ENCODE measurements at regions not wholly inside any gene's neighbourhood (a gene's known extent, or its start where the extent isn't known, plus 50 kb on each side); places are given as distances from the start of the nearest gene placed in this dataset.

DNA sequence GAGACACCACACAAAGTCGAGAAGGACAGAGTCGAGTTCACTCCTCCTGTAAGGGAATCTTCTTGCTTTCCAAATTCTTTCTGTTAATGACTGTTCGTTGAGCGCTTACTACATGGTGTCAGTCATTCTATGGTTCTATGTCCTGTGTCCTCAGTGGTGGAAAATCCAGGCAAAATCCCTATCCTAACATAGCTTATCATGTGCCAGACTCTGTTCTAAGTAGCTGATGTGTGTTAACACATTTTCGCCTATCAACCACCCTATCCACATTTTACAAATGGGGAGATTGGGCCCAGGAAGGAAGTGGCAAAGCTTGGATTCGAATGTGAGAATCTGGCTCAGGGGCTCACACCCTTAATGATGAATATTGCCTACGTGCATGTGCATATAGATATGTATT lies 280.1 kb downstream of the GATA3 start:
- no peaks in the 10 kb centered on the region for H3K9me3 ChIP-seq (ENCODE audit: low read length)
- no peak overlapping the region for H3K4me3 ChIP-seq (ENCODE audit: low read depth, low read length, poor library complexity, severe bottlenecking)
- H3K4me2 ChIP-seq (ENCODE audit: low read length): no peak overlapping the region
- TF ChIP-seq CTCF (IDR thresholded peaks at IDR 0.05; ENCODE audit: low read length): no peak
- TF ChIP-seq EZH2 (IDR thresholded peaks at IDR 0.05; ENCODE audit: borderline replicate concordance, low read length): no peak
- no peak overlapping the region for H2AFZ ChIP-seq (ENCODE audit: low read length)
- no peaks in the 10 kb centered on the region for H3K36me3 ChIP-seq (ENCODE audit: insufficient read depth, low read length)
- no peak overlapping the region for H3K27ac ChIP-seq (ENCODE audit: low read depth, low read length, poor library complexity, severe bottlenecking)
- H3K9me2 ChIP-seq (ENCODE audit: low read depth, low read length): no peaks in the 10 kb centered on the region
- no peaks in the 10 kb centered on the region for H3K27me3 ChIP-seq (ENCODE audit: insufficient read depth, low read length)
- no peaks in the 10 kb centered on the region for H3K4me1 ChIP-seq (ENCODE audit: insufficient read depth, low read length, severe bottlenecking)
- no peaks in the 10 kb centered on the region for H4K20me1 ChIP-seq (ENCODE audit: insufficient read depth, low read length)
- no peaks in the 10 kb centered on the region for H3F3A ChIP-seq (ENCODE audit: insufficient read depth, low read length)
- H3K9ac ChIP-seq (ENCODE audit: low read length): no peak overlapping the region
- H3K79me2 ChIP-seq (ENCODE audit: insufficient read depth, low read length): no peaks in the 10 kb centered on the region

GRCh38 chr10:8336629-8337331 lies 282.3 kb downstream of the GATA3 start:
- no peak overlapping the region for H3K27ac ChIP-seq (ENCODE audit: low read depth, low read length, poor library complexity, severe bottlenecking)
- H3K27me3 ChIP-seq (ENCODE audit: insufficient read depth, low read length): no peaks in the 10 kb centered on the region

DNA sequence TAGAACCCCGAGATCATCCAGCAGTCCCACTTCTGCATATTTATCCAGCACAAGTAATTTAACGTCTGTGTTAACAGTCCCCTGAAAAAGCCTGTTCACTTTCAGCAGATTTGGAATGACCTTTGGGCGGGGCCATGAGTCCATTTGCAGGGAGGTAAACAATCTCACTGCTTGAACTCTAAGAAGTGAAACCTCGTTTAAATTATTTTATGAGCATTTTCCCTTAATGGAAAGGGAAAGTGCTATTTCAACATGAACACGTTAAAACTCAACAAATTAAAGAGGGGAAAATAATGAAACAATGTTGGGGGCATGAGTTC lies 282.8 kb downstream of the GATA3 start:
- Histone ChIP-seq H2AFZ (ENCODE audit: low read length) (no peak overlapping the region), H3K9me2 (ENCODE audit: low read depth, low read length) (no peaks in the 10 kb centered on the region), H3K27me3 (ENCODE audit: insufficient read depth, low read length) (no peaks in the 10 kb centered on the region), H3K4me1 (ENCODE audit: insufficient read depth, low read length, severe bottlenecking) (no peaks in the 10 kb centered on the region), H3K9me3 (ENCODE audit: low read length) (no peaks in the 10 kb centered on the region), H3K79me2 (ENCODE audit: insufficient read depth, low read length) (no peaks in the 10 kb centered on the region), H3F3A (ENCODE audit: insufficient read depth, low read length) (no peaks in the 10 kb centered on the region), H3K27ac (ENCODE audit: low read depth, low read length, poor library complexity, severe bottlenecking) (no peak overlapping the region), H3K4me2 (ENCODE audit: low read length) (no peak overlapping the region), H3K36me3 (ENCODE audit: insufficient read depth, low read length) (no peaks in the 10 kb centered on the region), H3K9ac (ENCODE audit: low read length) (no peak overlapping the region), H4K20me1 (ENCODE audit: insufficient read depth, low read length) (no peaks in the 10 kb centered on the region), H3K4me3 (ENCODE audit: low read depth, low read length, poor library complexity, severe bottlenecking) (no peak overlapping the region)
- no peak for TF ChIP-seq CTCF (IDR thresholded peaks at IDR 0.05; ENCODE audit: low read length)
- no peak for TF ChIP-seq EZH2 (IDR thresholded peaks at IDR 0.05; ENCODE audit: borderline replicate concordance, low read length)

More at GRCh38 chr10:8336629-8337331, 282.3 kb downstream of the GATA3 start:
- Histone ChIP-seq H3K9ac (ENCODE audit: low read length) (no peak overlapping the region), H3K9me2 (ENCODE audit: low read depth, low read length) (no peaks in the 10 kb centered on the region), H2AFZ (ENCODE audit: low read length) (no peak overlapping the region), H3K4me3 (ENCODE audit: low read depth, low read length, poor library complexity, severe bottlenecking) (no peak overlapping the region), H3K36me3 (ENCODE audit: insufficient read depth, low read length) (no peaks in the 10 kb centered on the region), H3K9me3 (ENCODE audit: low read length) (no peaks in the 10 kb centered on the region), H3K4me2 (ENCODE audit: low read length) (no peak overlapping the region), H3K79me2 (ENCODE audit: insufficient read depth, low read length) (no peaks in the 10 kb centered on the region), H4K20me1 (ENCODE audit: insufficient read depth, low read length) (no peaks in the 10 kb centered on the region), H3K4me1 (ENCODE audit: insufficient read depth, low read length, severe bottlenecking) (no peaks in the 10 kb centered on the region), H3F3A (ENCODE audit: insufficient read depth, low read length) (no peaks in the 10 kb centered on the region)
- TF ChIP-seq EZH2 (IDR thresholded peaks at IDR 0.05; ENCODE audit: borderline replicate concordance, low read length) (no peak), CTCF (IDR thresholded peaks at IDR 0.05; ENCODE audit: low read length) (no peak)
